ENCODE measurements at regions not wholly inside any gene's neighbourhood (a gene's known extent, or its start where the extent isn't known, plus 50 kb on each side); places are given as distances from the start of the nearest gene placed in this dataset.

- no peak for DNase-seq (ENCODE audit: low spot score)
- TF ChIP-seq REST (IDR thresholded peaks at IDR 0.05) (no peak), SP1 (IDR thresholded peaks at IDR 0.05) (no peak), HNF4A (conservative IDR thresholded peaks at IDR 0.05) (no peak), ATF3 (IDR thresholded peaks at IDR 0.05) (no peak), RXRA (IDR thresholded peaks at IDR 0.05) (no peak), RAD21 (IDR thresholded peaks at IDR 0.05) (no peak), NR2F2 (IDR thresholded peaks at IDR 0.05) (no peak), HNF4G (IDR thresholded peaks at IDR 0.05) (no peak), MAX (IDR thresholded peaks at IDR 0.05) (no peak), CTCF (IDR thresholded peaks at IDR 0.05; ENCODE audit: low read depth, low read length, missing input control) (no peak), YY1 (IDR thresholded peaks at IDR 0.05) (no peak), EGR1 (IDR thresholded peaks at IDR 0.05; ENCODE audit: low read depth in 2 of 2) (no peak), TAF1 (conservative IDR thresholded peaks at IDR 0.05) (no peak), FOXA1 (IDR thresholded peaks at IDR 0.05) (no peak), JUND (IDR thresholded peaks at IDR 0.05) (no peak)
- no peak overlapping the region for H3K27ac ChIP-seq (ENCODE audit: low read depth in 1 of 2, low read length in 2 of 2)
- H3K4me3 ChIP-seq (ENCODE audit: low read depth in 1 of 3, low read length in 3 of 3): no peak overlapping the region
- peaks cover 0 to 7% (median 3%) of the 10 kb centered on the region in 4 donors for H3K27me3 ChIP-seq (ENCODE audit: control insufficient read depth in 4 of 4, insufficient read depth in 4 of 4, low read length in 3 of 4)
- H3K36me3 ChIP-seq (ENCODE audit: control insufficient read depth in 4 of 4, insufficient read depth in 3 of 4, low read depth in 1 of 4, low read length in 3 of 4): no peaks in the 10 kb centered on the region
- no peaks in the 10 kb centered on the region for H3K4me1 ChIP-seq (ENCODE audit: control insufficient read depth in 4 of 4, insufficient read depth in 4 of 4, low read length in 3 of 4)
- H3K9me3 ChIP-seq (ENCODE audit: control insufficient read depth in 4 of 4, low read length in 3 of 4): no peaks in the 10 kb centered on the region
- 31% methylated on average over 14 of the region's 14 CpGs for WGBS
- H3K9ac ChIP-seq (ENCODE audit: low read depth in 1 of 2, low read length in 2 of 2): no peak overlapping the region
Measured at GRCh38 chr19:34066007-34066643, 106.2 kb upstream of the LSM14A start.

GRCh38 chr19:34067861-34068271, 104.4 kb upstream of the LSM14A start:
- DNase-seq (ENCODE audit: low spot score): no peak
- Histone ChIP-seq H3K4me1 (ENCODE audit: control insufficient read depth in 4 of 4, insufficient read depth in 4 of 4, low read length in 3 of 4) (no peaks in the 10 kb centered on the region), H3K9ac (ENCODE audit: low read depth in 1 of 2, low read length in 2 of 2) (no peak overlapping the region), H3K9me3 (ENCODE audit: control insufficient read depth in 4 of 4, low read length in 3 of 4) (no peaks in the 10 kb centered on the region), H3K36me3 (ENCODE audit: control insufficient read depth in 4 of 4, insufficient read depth in 3 of 4, low read depth in 1 of 4, low read length in 3 of 4) (no peaks in the 10 kb centered on the region), H3K4me3 (ENCODE audit: low read depth in 1 of 3, low read length in 3 of 3) (no peak overlapping the region), H3K27ac (ENCODE audit: low read depth in 1 of 2, low read length in 2 of 2) (no peak overlapping the region), H3K27me3 (ENCODE audit: control insufficient read depth in 4 of 4, insufficient read depth in 4 of 4, low read length in 3 of 4) (peaks cover 0 to 7% (median 3%) of the 10 kb centered on the region in 4 donors)
- TF ChIP-seq JUND (IDR thresholded peaks at IDR 0.05) (no peak), TAF1 (conservative IDR thresholded peaks at IDR 0.05) (no peak), MAX (IDR thresholded peaks at IDR 0.05) (no peak), YY1 (IDR thresholded peaks at IDR 0.05) (no peak), EGR1 (IDR thresholded peaks at IDR 0.05; ENCODE audit: low read depth in 2 of 2) (no peak)
- WGBS: 78% methylated on average over 7 of the region's 7 CpGs

Data from liver (tissue), 8 donors.